ENCODE measurements at regions not wholly inside any gene's neighbourhood (a gene's known extent, or its start where the extent isn't known, plus 50 kb on each side); places are given as distances from the start of the nearest gene placed in this dataset.

- TF ChIP-seq, protein P1, sequence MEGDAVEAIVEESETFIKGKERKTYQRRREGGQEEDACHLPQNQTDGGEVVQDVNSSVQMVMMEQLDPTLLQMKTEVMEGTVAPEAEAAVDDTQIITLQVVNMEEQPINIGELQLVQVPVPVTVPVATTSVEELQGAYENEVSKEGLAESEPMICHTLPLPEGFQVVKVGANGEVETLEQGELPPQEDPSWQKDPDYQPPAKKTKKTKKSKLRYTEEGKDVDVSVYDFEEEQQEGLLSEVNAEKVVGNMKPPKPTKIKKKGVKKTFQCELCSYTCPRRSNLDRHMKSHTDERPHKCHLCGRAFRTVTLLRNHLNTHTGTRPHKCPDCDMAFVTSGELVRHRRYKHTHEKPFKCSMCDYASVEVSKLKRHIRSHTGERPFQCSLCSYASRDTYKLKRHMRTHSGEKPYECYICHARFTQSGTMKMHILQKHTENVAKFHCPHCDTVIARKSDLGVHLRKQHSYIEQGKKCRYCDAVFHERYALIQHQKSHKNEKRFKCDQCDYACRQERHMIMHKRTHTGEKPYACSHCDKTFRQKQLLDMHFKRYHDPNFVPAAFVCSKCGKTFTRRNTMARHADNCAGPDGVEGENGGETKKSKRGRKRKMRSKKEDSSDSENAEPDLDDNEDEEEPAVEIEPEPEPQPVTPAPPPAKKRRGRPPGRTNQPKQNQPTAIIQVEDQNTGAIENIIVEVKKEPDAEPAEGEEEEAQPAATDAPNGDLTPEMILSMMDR (IDR thresholded peaks at IDR 0.05; ENCODE audit: low read depth, low read length, poor library complexity, severe bottlenecking) = no peak
- TF ChIP-seq EZH2phosphoT487 (IDR thresholded peaks at IDR 0.05; ENCODE audit: borderline replicate concordance, low read length) = no peak
Observed at GRCh38 chr13:40245567-40245966, 420.9 kb downstream of the FOXO1 start.
